HCT116 (cell line): ENCODE measurements at regions not wholly inside any gene's neighbourhood (a gene's known extent, or its start where the extent isn't known, plus 50 kb on each side); places are given as distances from the start of the nearest gene placed in this dataset.

Source experiments
- ATAC-seq: fragments of 200-7000 bp; cut with Tn5 transposase; 2 replicates; pipeline ENCODE4 v1.9.1; 2020; ENCODE audit warnings: mild to moderate bottlenecking, moderate library complexity
- BruUV-seq: library from RNA; stranded (reverse); fragments of 400-500 nt; replicated peaks from 2 replicates; lab custom pipeline; 2021; lab: Mats Ljungman, UMichigan
- CTCF ChIA-PET: fragments of 300-600 bp; sonication (Branson Sonifier 250); formaldehyde crosslinking; loops from one replicate; lab custom pipeline; 2021; ENCODE audit warnings: antibody characterized with exemption; lab: Charles Lee
- POLR2A ChIA-PET: fragments of 300-600, 350-600 bp; sonication (Branson Sonifier 250); formaldehyde crosslinking; loops from one replicate; lab custom pipeline; 2021; ENCODE audit warnings: antibody characterized with exemption; lab: Charles Lee
- RAD21 ChIA-PET, 2 experiments: fragments of 300-600 bp; sonication (Branson Sonifier 250); formaldehyde crosslinking; loops; one replicate each; lab custom pipeline; 2023; ENCODE audit warnings: low total read pairs in 2 of 2; ENCODE audit not compliant: uncharacterized antibody in 2 of 2, unreplicated experiment in 2 of 2, low non-redundant PET in 1 of 2; lab: Charles Lee
- DNase-seq: peaks from one replicate; pipeline ENCODE4 v3.0.0-alpha.2; 2010; ENCODE audit warnings: low read depth, low spot score
- H2AFZ ChIP-seq: fragments of 200-600 bp; shearing (Covaris generic), sonication (generic); 2 replicates; pipeline ENCODE4 v1.6.1; 2017; ENCODE audit warnings: low read depth, mixed run types, mixed read lengths, antibody characterized with exemption, low read length; ENCODE audit not compliant: poor library complexity, severe bottlenecking
- H3K27ac ChIP-seq: 2 replicates; pipeline ENCODE4 v1.5.1; 2012; ENCODE audit warnings: low read depth, low read length
- H3K27me3 ChIP-seq: fragments of 200-600 bp; sonication (generic); 2 replicates; pipeline ENCODE4 v1.6.1; 2016; ENCODE audit warnings: mixed run types, low read length, mixed read lengths; ENCODE audit not compliant: insufficient read depth
- H3K36me3 ChIP-seq, 2 experiments: fragments of 200-500 bp in 1 of 2; fragments of 200-600 bp in 1 of 2; sonication (Bioruptor generic) in 1 of 2; sonication (generic) in 1 of 2; 2 replicates each; pipeline versions ENCODE4 v1.5.1 to v1.6.1; 2014 to 2016; ENCODE audit warnings: low read length in 2 of 2, inconsistent platforms in 1 of 2, mixed read lengths in 1 of 2, mixed run types in 1 of 2; ENCODE audit not compliant: insufficient read depth in 2 of 2, control insufficient read depth in 1 of 2
- H3K4me1 ChIP-seq, 2 experiments: fragments of 200-600 bp in 1 of 2; sonication (generic) in 1 of 2; 2 replicates each; pipeline versions ENCODE4 v1.5.1 to v1.6.1; 2012 to 2017; ENCODE audit warnings: low read length in 2 of 2, inconsistent platforms in 1 of 2, mild to moderate bottlenecking in 1 of 2, mixed read lengths in 1 of 2, mixed run types in 1 of 2, moderate library complexity in 1 of 2; ENCODE audit not compliant: insufficient read depth in 2 of 2, control insufficient read depth in 1 of 2
- H3K4me2 ChIP-seq: fragments of 200-600 bp; sonication (generic); 2 replicates; pipeline ENCODE4 v1.6.1; 2017; ENCODE audit warnings: mixed run types, low read length, mixed read lengths
- H3K4me3 ChIP-seq, 2 experiments: fragments of 200-600 bp in 1 of 2; sonication (generic) in 1 of 2; replicated peaks in 1 of 2; 2 replicates each; pipeline ENCODE4 v1.5.1; 2011 to 2016; ENCODE audit warnings: low read length in 2 of 2, control low read depth in 1 of 2, low read depth in 1 of 2, mild to moderate bottlenecking in 1 of 2, mixed read lengths in 1 of 2, mixed run types in 1 of 2
- H3K79me2 ChIP-seq: fragments of 200-600 bp; sonication (generic); 2 replicates; pipeline ENCODE4 v1.6.1; 2017; ENCODE audit warnings: mild to moderate bottlenecking, mixed run types, low read length, moderate library complexity, mixed read lengths; ENCODE audit not compliant: insufficient read depth
- H3K9ac ChIP-seq: fragments of 200-600 bp; sonication (generic); 2 replicates; pipeline ENCODE4 v1.6.1; 2016; ENCODE audit warnings: low read length, mixed read lengths
- H3K9me2 ChIP-seq: fragments of 200-600 bp; sonication (generic), shearing (Covaris generic); 2 replicates; pipeline ENCODE4 v1.6.1; 2017; ENCODE audit warnings: mixed run types, mild to moderate bottlenecking, moderate library complexity; ENCODE audit not compliant: insufficient read depth
- H3K9me3 ChIP-seq, 2 experiments: fragments of 200-500 bp in 1 of 2; fragments of 200-600 bp in 1 of 2; sonication (Bioruptor generic) in 1 of 2; sonication (generic) in 1 of 2; 2 replicates each; pipeline ENCODE4 v1.6.1; 2014 to 2017; ENCODE audit warnings: low read length in 2 of 2, mixed read lengths in 2 of 2, inconsistent platforms in 1 of 2, low read depth in 1 of 2, mild to moderate bottlenecking in 1 of 2, mixed run types in 1 of 2, moderate library complexity in 1 of 2; ENCODE audit not compliant: control insufficient read depth in 1 of 2, insufficient read depth in 1 of 2
- H4K20me1 ChIP-seq: fragments of 200-600 bp; sonication (generic), shearing (Covaris generic); 2 replicates; pipeline ENCODE4 v1.6.1; 2017; ENCODE audit warnings: mixed run types, mild to moderate bottlenecking, moderate library complexity; ENCODE audit not compliant: insufficient read depth
- CBX3 ChIP-seq: IDR thresholded peaks from 2 replicates; pipeline ENCODE4 v1.6.1; 2012; ENCODE audit warnings: low read depth
- CEBPB ChIP-seq: IDR thresholded peaks from 2 replicates; pipeline ENCODE4 v1.6.1; 2012; ENCODE audit warnings: low read depth
- CTCF ChIP-seq, 3 experiments: fragments of 200-600 bp in 1 of 3; sonication (generic) in 1 of 3; IDR thresholded peaks in 2 of 3; conservative IDR thresholded peaks in 1 of 3; 2 replicates each; pipeline ENCODE4 v1.5.1; 2012 to 2017; ENCODE audit warnings: low read depth in 2 of 3, low read length in 2 of 3, antibody characterized with exemption in 1 of 3, borderline replicate concordance in 1 of 3, control low read depth in 1 of 3, mild to moderate bottlenecking in 1 of 3, mixed read lengths in 1 of 3, mixed run types in 1 of 3, moderate library complexity in 1 of 3; ENCODE audit not compliant: insufficient read depth in 1 of 3
- POLR2AphosphoS5 ChIP-seq: IDR thresholded peaks from 2 replicates; pipeline ENCODE4 v1.6.1; 2011; ENCODE audit warnings: mild to moderate bottlenecking, low read depth, low read length, moderate library complexity
- RAD21 ChIP-seq: IDR thresholded peaks from 2 replicates; pipeline ENCODE4 v1.6.1; 2012; ENCODE audit warnings: low read depth, mild to moderate bottlenecking
- YY1 ChIP-seq: IDR thresholded peaks from 2 replicates; pipeline ENCODE4 v1.6.1; 2011; ENCODE audit warnings: low read length, low read depth, moderate library complexity, mild to moderate bottlenecking; ENCODE audit not compliant: insufficient replicate concordance; ENCODE audit errors: extremely low read depth
- intact Hi-C: fragments of 100-400 bp; cut with micrococcal nuclease; formaldehyde crosslinking; loops from 2 replicates; pipeline ENCODE4 v1.10.0; 2022

GRCh38 chr7:72493850-72494661, 81.9 kb upstream of the CALN1 start:
- Histone ChIP-seq H4K20me1 (no peaks in the 10 kb centered on the region), H3K9me3 (no peaks in the 10 kb centered on the region; a peak in 1 of 4 replicates), H3K9ac (no peak overlapping the region), H3K4me2 (0 out of 2 replicates have a peak overlapping the region, but pooled peaks have one; percentile 36), H3K4me1 (no peaks in the 10 kb centered on the region), H3K9me2 (no peaks in the 10 kb centered on the region), H3K36me3 (no peaks in the 10 kb centered on the region), H3K27me3 (no peaks in the 10 kb centered on the region), H2AFZ (no peak overlapping the region), H3K79me2 (no peaks in the 10 kb centered on the region), H3K4me3 (no peak overlapping the region), H3K27ac (no peak overlapping the region)
- POLR2A ChIA-PET, result no interaction called here
- CTCF ChIA-PET, result interaction anchor here (0.7 to 2.1 kb wide), 8 partner anchors 9 to 88 kb away, joined by 3 to 13 read pairs (median 3); no protein-coding TSS in a partner anchor
- DNase-seq (peak; percentile 51), ATAC-seq (peak; percentile 83)
- intact Hi-C loops, result loop anchor here (5.0 to 10.0 kb wide), 2 partner anchors 1637 to 1669 kb away; no protein-coding TSS in a partner anchor
- BruUV-seq, result no TSS peak
- RAD21 ChIA-PET, result no interaction called here
- no peak for TF ChIP-seq CBX3
- no peak for TF ChIP-seq CEBPB
- TF ChIP-seq CTCF (IDR thresholded peaks at IDR 0.05 in 2 of 3, conservative IDR thresholded peaks at IDR 0.05 in 1 of 3; ENCODE audit: borderline replicate concordance in 1 of 3, insufficient read depth in 1 of 3, low read depth in 2 of 3, low read length in 2 of 3), result peak in 2 of 3 experiments; percentile 70 to 81; a peak in 4 of 6 replicates
- TF ChIP-seq POLR2AphosphoS5, result no peak
- TF ChIP-seq YY1, result no peak
- TF ChIP-seq RAD21, result peak; percentile 46; the same call in 1 of the 2 replicates
